ENCODE measurements at regions not wholly inside any gene's neighbourhood (a gene's known extent, or its start where the extent isn't known, plus 50 kb on each side); places are given as distances from the start of the nearest gene placed in this dataset.
"Not testable (repeated sequence)": the region's sequence is repeated elsewhere in the genome, so short reads cannot be mapped to it uniquely, and the experiment has no call there.

GRCh38 chr10:45118929-45119328 lies 118.2 kb downstream of the ZNF22 start:
- no peak for DNase-seq (ENCODE audit: low spot score)

DNA sequence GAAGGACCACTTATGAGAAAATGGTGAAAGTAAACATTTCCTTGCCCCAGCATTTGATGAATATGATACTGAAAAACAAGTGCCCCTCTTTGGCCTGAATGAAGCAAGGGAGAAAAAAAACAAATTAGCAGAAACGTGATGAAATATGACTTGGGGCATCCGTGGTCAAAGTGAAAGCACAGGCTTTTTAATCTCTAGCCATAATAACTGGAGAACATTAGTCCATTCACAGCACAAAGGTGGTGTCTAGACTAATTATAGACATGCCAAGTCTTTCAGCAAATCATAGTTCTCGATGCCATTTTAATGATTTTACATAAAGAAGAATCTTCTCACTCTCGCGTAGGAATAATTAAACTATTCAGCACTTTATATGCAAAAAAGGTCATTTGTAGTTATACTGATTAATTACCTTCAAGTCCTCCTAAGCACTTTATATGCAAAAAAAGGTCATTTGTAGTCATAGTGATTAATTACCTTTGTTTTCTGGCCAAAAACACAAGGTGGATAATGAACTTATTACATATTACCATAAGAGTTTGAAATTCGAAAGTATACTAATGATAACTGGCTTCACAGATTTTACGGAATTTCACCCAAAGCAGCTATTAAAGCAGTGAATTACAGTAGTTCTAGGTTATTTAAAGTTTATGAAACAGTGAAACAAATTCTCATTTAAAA lies 121.6 kb downstream of the ZNF22 start:
- DNase-seq (ENCODE audit: low spot score) = not testable (repeated sequence)

DNA sequence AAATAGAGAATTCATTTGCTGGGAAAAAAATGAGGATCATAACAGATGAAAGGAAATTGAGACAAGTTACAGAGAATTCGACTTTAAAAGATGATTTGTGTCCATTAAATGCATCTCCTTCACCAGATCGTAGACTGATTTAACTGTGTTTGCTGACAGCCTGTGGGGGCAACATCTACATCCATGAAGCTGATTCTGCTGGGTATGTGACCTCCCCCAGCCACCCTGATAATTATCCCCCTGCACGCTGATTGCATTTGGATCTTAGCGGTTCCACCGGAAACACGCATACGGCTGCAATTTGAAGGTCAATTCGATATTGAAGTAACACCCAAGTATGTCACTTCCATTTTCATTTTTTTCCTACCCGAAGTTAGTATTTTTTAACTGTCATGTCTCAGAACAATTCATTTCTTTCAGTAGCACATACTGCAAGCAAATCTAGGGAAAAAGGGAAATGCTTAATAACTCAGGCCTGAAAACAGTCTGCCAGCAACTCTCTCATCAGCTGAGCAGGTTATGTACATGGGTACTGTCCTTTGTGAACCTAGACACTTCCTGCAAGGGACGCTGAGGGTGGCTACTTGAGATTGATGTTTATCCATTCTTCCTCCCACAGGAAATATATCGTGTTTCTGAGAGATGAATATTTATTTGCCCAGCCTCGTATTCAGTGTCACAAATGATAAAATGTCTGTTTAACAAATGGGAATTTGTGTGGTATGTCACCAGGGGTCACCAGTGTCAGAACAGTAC lies 134.9 kb downstream of the ZNF22 start:
- no peak for DNase-seq (ENCODE audit: low spot score)

DNA sequence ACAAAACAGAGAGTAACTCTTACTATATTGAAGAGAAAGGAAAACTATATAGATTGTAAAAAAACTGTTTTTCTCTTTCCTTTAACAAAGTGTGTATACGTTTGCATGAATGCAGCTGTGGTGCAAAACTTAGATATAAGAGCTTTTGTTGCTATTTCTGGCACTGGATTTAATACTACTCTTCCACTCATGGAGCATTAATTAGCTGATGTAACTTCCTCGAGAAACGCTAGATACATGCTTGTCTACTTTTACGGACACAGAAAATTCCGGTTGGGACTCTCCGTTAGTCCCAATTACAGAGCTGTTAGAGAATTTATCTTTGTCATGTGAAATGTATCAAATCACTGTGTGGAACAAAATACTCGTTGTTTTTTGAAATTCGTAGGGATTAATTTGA lies 135.5 kb downstream of the ZNF22 start:
- DNase-seq (ENCODE audit: low spot score) = no peak

DNA sequence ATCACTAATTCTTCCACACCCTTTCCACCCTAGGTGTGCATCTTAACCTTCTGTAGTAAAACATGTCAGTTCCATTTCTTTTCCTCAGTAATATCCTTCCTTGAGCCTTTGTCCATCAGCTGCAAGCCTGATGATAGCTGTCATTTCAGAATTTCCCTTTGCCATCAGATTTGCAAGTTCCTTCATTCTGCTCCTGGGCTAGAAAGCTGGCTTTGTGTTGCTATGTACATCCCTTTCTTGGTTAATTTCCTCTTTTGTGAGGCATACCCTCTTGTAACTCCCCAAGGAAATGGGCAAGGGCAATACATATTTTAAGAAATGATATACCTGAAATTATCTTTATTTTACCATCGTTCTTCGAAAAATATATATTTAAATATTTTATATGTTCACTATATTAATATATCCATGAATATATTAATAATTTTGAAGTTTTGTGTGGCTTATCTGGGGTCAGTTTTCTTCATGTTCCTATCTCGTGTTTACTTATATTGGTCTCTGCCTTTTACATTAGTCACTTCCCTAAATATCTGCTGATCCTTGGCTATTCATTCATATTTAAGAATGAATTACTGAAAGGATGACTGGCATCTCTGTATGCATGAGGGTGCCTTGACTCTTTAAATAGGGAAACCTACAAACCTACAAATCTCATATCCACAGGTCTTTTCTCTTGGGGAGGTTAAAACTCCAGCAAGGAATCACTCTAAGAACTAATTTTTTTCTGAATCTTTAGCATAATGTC lies 143.8 kb downstream of the ZNF22 start:
- no peak for DNase-seq (ENCODE audit: low spot score)

GRCh38 chr10:45145143-45145542 lies 144.4 kb downstream of the ZNF22 start:
- not testable (repeated sequence) for DNase-seq (ENCODE audit: low spot score)

GRCh38 chr10:45147000-45147399 lies 146.3 kb downstream of the ZNF22 start:
- no peak for DNase-seq (ENCODE audit: low spot score)

DNA sequence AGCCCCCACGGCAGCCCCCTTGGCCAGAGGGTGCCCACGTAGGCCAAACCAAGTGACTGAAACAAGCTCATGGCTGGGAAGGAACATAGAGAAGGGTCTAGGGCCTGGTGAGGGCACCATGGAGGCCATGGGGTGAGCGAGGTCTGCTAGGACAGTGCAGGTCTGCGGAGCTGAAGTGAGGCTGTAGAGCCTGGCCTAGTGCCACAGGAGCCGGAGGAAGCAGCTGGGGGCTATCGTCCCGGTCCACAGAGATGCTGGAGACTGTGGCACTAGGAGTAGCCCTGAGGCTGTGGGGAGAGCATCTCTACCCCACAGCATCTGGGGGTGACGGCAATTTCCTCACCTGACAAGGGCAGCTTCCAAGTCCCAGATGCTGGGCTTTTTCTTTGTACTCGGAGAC lies 150.3 kb downstream of the ZNF22 start:
- no peak for DNase-seq (ENCODE audit: low spot score)

DNA sequence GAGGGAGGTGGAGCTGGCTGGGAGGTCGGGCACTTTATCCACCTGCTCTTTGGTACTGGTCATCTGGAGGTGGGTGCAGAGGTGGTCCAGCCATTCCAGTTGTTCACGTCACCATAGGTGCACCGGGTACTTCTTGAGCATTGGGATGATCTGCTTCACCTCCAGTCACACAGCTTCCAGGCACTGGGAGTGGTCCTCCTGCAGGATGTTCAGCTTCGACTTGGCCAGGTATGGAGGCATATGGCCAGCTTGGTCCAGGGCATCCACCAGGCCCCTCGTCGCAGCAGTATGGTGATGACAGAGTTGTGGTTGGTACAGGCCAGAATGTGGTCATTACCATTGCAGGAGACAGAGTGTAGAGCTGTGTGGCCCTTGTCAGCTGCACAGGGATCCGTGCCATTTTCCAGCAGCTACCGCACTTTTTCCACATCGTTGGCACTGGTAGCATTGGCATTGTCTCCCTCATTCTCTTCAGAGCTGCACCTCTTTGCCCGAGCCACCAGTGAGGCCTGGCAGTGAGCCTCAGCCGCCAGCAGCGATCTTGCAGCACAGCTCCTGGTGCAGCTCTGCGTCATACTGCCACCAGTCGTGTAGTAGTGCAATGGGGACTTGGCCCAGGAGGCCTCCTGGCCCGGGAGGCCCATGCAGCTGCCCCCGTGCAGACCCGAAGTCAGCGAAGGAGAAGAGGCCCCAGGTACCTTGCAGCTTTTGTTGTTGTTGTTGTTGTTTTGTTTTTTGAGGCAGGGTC lies 150.9 kb downstream of the ZNF22 start:
- DNase-seq (ENCODE audit: low spot score) = no peak

GRCh38 chr10:45152726-45153125 lies 152.0 kb downstream of the ZNF22 start:
- no peak for DNase-seq (ENCODE audit: low spot score)

DNA sequence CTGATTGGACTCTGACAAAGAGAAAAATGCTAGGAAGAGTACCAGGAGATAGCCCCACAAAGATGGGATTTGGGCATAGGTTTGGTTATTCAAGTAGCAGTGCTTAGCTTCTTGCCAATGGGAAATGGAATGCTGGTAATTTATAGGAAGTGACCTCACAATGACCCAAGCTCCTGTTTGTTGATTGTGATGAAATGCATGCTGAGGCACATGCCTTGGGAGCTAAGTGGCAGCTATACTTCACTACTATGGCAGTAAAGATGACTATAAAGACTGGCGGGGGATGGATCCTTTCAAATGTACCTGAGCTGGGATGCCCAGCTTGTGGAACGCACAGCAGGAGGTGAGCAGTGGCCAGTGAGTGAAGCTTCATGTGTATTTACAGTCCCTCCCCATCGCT lies 153.8 kb downstream of the ZNF22 start:
- no peak for DNase-seq (ENCODE audit: low spot score)

- DNase-seq (ENCODE audit: low spot score) = no peak
Measured at GRCh38 chr10:45155784-45156183, 155.1 kb downstream of the ZNF22 start.

DNA sequence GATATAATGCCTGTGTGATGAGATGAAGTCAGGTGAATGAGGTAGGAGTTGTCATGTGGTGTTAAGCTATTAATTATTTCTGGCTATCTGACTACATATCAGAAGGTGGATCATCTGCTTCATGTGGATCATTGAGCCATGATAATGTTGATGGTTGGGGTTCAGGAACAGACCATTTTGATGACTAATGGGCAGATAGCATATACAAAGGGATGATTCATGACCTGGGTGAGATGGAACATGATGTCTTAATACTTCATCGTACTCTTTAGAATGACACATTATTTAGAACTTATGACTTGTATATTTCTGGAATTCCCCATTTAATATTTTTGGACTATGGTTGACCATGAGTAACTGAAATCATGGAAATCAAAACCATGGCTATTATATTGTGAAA lies 155.1 kb downstream of the OR13A1 start:
- no peak for DNase-seq (ENCODE audit: low spot score)

- no peak for DNase-seq (ENCODE audit: low spot score)
Measured at GRCh38 chr10:45163315-45163975, 152.0 kb downstream of the OR13A1 start.

GRCh38 chr10:45175520-45176118 lies 139.8 kb downstream of the OR13A1 start:
- not testable (repeated sequence) for DNase-seq (ENCODE audit: low spot score)

DNA sequence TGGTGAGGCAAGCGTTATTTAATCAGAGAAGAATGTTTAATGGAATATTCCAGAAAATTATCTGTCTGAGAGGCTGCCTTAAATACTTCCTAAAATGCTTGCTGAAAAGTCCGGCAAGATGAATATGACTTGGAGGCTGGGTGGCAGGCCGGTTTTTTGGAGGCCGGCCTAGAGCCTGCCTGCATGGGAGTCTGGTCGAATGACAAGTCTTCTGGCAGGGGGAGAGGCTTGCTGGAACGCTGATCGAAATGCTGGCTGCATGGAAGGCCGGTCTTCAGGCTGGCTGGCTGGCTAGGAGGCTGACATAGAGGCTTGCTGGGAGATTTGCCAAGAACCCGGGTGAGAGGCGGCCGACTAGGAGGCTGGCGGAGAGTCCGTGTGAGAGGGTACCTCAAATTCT lies 135.7 kb downstream of the OR13A1 start:
- no peak for DNase-seq (ENCODE audit: low spot score)

DNA sequence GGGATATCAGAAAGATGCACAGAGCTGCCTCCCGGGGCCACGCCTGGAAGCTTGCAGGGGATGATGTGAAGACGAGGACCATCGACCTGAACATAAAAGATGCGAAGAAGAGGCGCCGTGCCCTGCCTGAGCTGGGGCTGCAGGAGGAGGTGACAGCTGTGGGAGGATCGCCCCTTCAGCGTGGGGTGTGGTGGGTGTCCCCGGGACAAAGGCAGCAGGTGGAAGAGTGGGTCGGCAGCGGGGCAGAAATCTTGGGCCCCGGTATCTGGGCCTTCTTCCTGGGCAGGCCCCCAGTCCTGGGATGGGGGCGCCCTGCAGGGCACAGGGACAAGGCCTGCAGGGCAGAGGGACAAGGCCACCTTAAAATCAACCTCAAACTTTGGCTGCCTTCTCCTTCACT lies 134.9 kb downstream of the OR13A1 start:
- DNase-seq (ENCODE audit: low spot score) = no peak

GRCh38 chr10:45180946-45181875 lies 134.2 kb downstream of the OR13A1 start:
- no peak for DNase-seq (ENCODE audit: low spot score)

DNA sequence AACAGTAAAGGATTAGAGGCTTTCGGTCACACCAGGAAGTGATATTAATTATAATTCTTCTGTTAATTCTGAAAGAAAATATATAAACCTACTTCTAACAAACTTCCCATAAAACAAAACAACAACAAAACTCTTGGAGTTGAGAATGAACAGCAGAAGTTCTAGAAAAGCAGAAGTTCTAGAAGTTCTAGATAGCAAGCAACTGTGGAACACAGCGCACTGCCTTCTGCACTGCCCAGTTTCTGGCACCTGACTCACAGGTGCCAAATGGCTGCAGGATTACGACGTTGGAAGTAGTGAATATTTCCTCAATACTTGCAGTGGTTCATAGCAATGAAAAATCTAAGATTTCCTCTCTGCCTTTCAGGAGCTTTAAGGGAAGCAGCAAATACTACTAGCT lies 132.2 kb downstream of the OR13A1 start:
- DNase-seq (ENCODE audit: low spot score) = no peak

GRCh38 chr10:45197816-45198485 lies 117.5 kb downstream of the OR13A1 start:
- no peak for DNase-seq (ENCODE audit: low spot score)

Measured in kidney capillary endothelial cell (primary cell).